MM.1S (cell line): ENCODE measurements at regions not wholly inside any gene's neighbourhood (a gene's known extent, or its start where the extent isn't known, plus 50 kb on each side); places are given as distances from the start of the nearest gene placed in this dataset.

ENCODE experiments used
- DNase-seq: peaks from one replicate; pipeline ENCODE4 v3.0.0-alpha.2; 2015
- H2AFZ ChIP-seq: fragments of 300-600 bp; sonication (generic); 2 replicates; pipeline ENCODE4 v1.6.0; 2016; ENCODE audit warnings: antibody characterized with exemption, low read length
- H3F3A ChIP-seq: fragments of 300-600 bp; sonication (generic); 2 replicates; pipeline ENCODE4 v1.6.1; 2016; ENCODE audit warnings: mild to moderate bottlenecking, antibody characterized with exemption, low read length, moderate library complexity, mixed read lengths; ENCODE audit not compliant: insufficient read depth
- H3K27ac ChIP-seq: fragments of 300-600 bp; sonication (generic); 2 replicates; pipeline ENCODE4 v1.5.1; 2016; ENCODE audit warnings: mild to moderate bottlenecking, low read length
- H3K27me3 ChIP-seq: fragments of 300-600 bp; sonication (generic); replicated peaks from 2 replicates; pipeline ENCODE4 v1.6.0; 2016; ENCODE audit warnings: low read length; ENCODE audit not compliant: insufficient read depth
- H3K36me3 ChIP-seq: fragments of 300-600 bp; sonication (generic); replicated peaks from 2 replicates; pipeline ENCODE4 v1.6.1; 2016; ENCODE audit warnings: mild to moderate bottlenecking, low read length, mixed read lengths; ENCODE audit not compliant: insufficient read depth
- H3K4me1 ChIP-seq: fragments of 300-600 bp; sonication (generic); 2 replicates; pipeline ENCODE4 v1.6.1; 2016; ENCODE audit warnings: low read length, mixed read lengths
- H3K4me2 ChIP-seq: fragments of 300-600 bp; sonication (generic); 2 replicates; pipeline ENCODE4 v1.6.0; 2016; ENCODE audit warnings: low read depth, low read length
- H3K4me3 ChIP-seq: fragments of 300-600 bp; sonication (generic); 2 replicates; pipeline ENCODE4 v1.5.1; 2016; ENCODE audit warnings: low read length, mixed read lengths
- H3K79me2 ChIP-seq: fragments of 300-600 bp; sonication (generic); 2 replicates; pipeline ENCODE4 v1.6.1; 2016; ENCODE audit warnings: mixed run types, low read length, mixed read lengths
- H3K9ac ChIP-seq: fragments of 300-600 bp; sonication (generic); 2 replicates; pipeline ENCODE4 v1.6.1; 2016; ENCODE audit warnings: low read length, mixed read lengths
- H3K9me2 ChIP-seq: fragments of 300-600 bp; sonication (generic); replicated peaks from 2 replicates; pipeline ENCODE4 v1.6.1; 2016; ENCODE audit warnings: mild to moderate bottlenecking, low read length, mixed read lengths; ENCODE audit not compliant: insufficient read depth
- H3K9me3 ChIP-seq: fragments of 300-600 bp; sonication (generic); replicated peaks from 2 replicates; pipeline ENCODE4 v1.6.1; 2016; ENCODE audit warnings: mild to moderate bottlenecking, low read length, mixed read lengths; ENCODE audit not compliant: insufficient read depth
- H4K20me1 ChIP-seq: fragments of 300-600 bp; sonication (generic); 2 replicates; pipeline ENCODE4 v1.6.1; 2016; ENCODE audit warnings: mild to moderate bottlenecking, low read length, moderate library complexity, mixed read lengths; ENCODE audit not compliant: insufficient read depth
- EZH2 ChIP-seq: fragments of 300-600 bp; sonication (generic); optimal IDR thresholded peaks from 2 replicates; pipeline ENCODE3; 2017; ENCODE audit warnings: low read depth, mild to moderate bottlenecking, antibody characterized with exemption, low read length, mixed read lengths
- EZH2phosphoT487 ChIP-seq: fragments of 300-600 bp; sonication (generic); IDR thresholded peaks from 2 replicates; pipeline ENCODE4 v1.6.1; 2018; ENCODE audit warnings: antibody characterized with exemption, low read length
- TF ChIP-seq, protein P1 (sequence below): fragments of 300-600 bp; sonication (generic); IDR thresholded peaks from 2 replicates; pipeline ENCODE4 v1.5.1; 2016; ENCODE audit warnings: antibody characterized with exemption, low read length, mixed read lengths

GRCh38 chr2:144333143-144333555 is 186.8 kb downstream of the ZEB2 start:
- Histone ChIP-seq H3F3A (no peaks in the 10 kb centered on the region), H3K4me1 (0 out of 2 replicates have a peak, but pooled peaks cover 4% of the 10 kb centered on the region), H3K79me2 (no peaks in the 10 kb centered on the region), H3K4me3 (peak overlapping the region; percentile 62), H4K20me1 (no peaks in the 10 kb centered on the region), H3K9me3 (no peaks in the 10 kb centered on the region), H3K4me2 (peak overlapping the region; percentile 97), H3K36me3 (no peaks in the 10 kb centered on the region), H3K27ac (no peak overlapping the region), H3K9me2 (no peaks in the 10 kb centered on the region), H3K27me3 (no peaks in the 10 kb centered on the region), H2AFZ (peak overlapping the region; percentile 93), H3K9ac (peak overlapping the region; percentile 62; the same call in 1 of the 2 replicates)
- DNase-seq, result no peak
- no peak for TF ChIP-seq EZH2
- TF ChIP-seq, protein P1, sequence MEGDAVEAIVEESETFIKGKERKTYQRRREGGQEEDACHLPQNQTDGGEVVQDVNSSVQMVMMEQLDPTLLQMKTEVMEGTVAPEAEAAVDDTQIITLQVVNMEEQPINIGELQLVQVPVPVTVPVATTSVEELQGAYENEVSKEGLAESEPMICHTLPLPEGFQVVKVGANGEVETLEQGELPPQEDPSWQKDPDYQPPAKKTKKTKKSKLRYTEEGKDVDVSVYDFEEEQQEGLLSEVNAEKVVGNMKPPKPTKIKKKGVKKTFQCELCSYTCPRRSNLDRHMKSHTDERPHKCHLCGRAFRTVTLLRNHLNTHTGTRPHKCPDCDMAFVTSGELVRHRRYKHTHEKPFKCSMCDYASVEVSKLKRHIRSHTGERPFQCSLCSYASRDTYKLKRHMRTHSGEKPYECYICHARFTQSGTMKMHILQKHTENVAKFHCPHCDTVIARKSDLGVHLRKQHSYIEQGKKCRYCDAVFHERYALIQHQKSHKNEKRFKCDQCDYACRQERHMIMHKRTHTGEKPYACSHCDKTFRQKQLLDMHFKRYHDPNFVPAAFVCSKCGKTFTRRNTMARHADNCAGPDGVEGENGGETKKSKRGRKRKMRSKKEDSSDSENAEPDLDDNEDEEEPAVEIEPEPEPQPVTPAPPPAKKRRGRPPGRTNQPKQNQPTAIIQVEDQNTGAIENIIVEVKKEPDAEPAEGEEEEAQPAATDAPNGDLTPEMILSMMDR, result no peak
- no peak for TF ChIP-seq EZH2phosphoT487

GRCh38 chr2:144332356-144333142 is 187.4 kb downstream of the ZEB2 start:
- H3K27me3 ChIP-seq, result no peaks in the 10 kb centered on the region
- peak overlapping the region; percentile 62 for H3K9ac ChIP-seq
- H4K20me1 ChIP-seq, result no peaks in the 10 kb centered on the region
- H3K4me2 ChIP-seq, result peak overlapping the region; percentile 97
- H3K36me3 ChIP-seq, result no peaks in the 10 kb centered on the region
- peak overlapping the region; percentile 93 for H2AFZ ChIP-seq
- H3K27ac ChIP-seq, result peak overlapping the region; percentile 22; the same call in 1 of the 2 replicates
- no peaks in the 10 kb centered on the region for H3K9me3 ChIP-seq
- H3K9me2 ChIP-seq, result no peaks in the 10 kb centered on the region
- TF ChIP-seq, protein P1, result no peak
- TF ChIP-seq EZH2phosphoT487 (no peak), EZH2 (no peak)
- peak overlapping the region; percentile 62 for H3K4me3 ChIP-seq
- no peaks in the 10 kb centered on the region for H3K79me2 ChIP-seq
- 0 out of 2 replicates have a peak, but pooled peaks cover 4% of the 10 kb centered on the region for H3K4me1 ChIP-seq
- H3F3A ChIP-seq, result no peaks in the 10 kb centered on the region
- DNase-seq, result peak; percentile 92

DNA sequence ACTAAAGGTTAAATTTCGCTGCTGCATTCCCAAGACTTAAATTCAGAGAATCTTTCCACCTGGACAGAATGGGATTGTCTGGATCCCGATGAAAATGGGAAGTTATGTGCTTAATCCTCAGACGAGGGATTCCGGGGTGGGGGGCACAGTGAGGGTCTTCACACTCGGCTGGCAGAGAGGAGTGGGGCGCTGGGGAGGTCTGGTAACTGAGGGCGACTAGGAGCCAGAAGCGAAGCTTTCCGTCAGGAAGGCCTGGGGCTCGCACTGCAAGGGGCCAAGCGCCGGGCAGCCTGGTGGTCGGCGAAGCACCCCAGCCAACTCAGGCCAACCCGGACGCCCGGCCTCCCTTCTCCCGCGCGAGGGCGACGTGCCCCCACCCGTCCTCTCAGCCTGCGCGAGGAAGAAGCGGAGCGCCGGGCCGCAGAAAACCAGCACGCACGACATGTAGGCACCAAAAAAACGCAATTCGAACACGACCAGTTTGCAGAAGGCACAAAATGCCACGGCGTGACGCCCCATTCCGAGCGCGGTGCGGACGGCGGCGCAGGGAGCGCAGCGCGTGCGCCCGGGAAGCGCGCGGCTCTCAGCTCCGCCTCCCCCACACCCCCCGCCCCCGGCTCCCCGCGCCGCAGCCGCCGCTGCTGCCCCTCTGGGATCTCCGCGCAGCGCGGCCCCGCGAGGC is 188.1 kb downstream of the ZEB2 start:
- peak overlapping the region; percentile 82 for H3K4me3 ChIP-seq
- no peaks in the 10 kb centered on the region for H3K9me2 ChIP-seq
- no peaks in the 10 kb centered on the region for H3K27me3 ChIP-seq
- no peaks in the 10 kb centered on the region for H3K36me3 ChIP-seq
- H3K4me2 ChIP-seq, result peak overlapping the region; percentile 99
- no peaks in the 10 kb centered on the region for H4K20me1 ChIP-seq
- no peaks in the 10 kb centered on the region for H3F3A ChIP-seq
- H2AFZ ChIP-seq, result peak overlapping the region; percentile 92
- H3K27ac ChIP-seq, result peak overlapping the region; percentile 60; the same call in 1 of the 2 replicates
- H3K79me2 ChIP-seq, result no peaks in the 10 kb centered on the region
- H3K4me1 ChIP-seq, result 0 out of 2 replicates have a peak, but pooled peaks cover 4% of the 10 kb centered on the region
- peak overlapping the region; percentile 75 for H3K9ac ChIP-seq
- TF ChIP-seq EZH2phosphoT487 (no peak), EZH2 (no peak)
- TF ChIP-seq, protein P1, result peak; percentile 27; the same call in 1 of the 2 replicates
- DNase-seq, result no peak
- no peaks in the 10 kb centered on the region for H3K9me3 ChIP-seq
